ENCODE measurements at regions not wholly inside any gene's neighbourhood (a gene's known extent, or its start where the extent isn't known, plus 50 kb on each side); places are given as distances from the start of the nearest gene placed in this dataset.
A peak's percentile ranks its signal among the peaks of the same experiment; 100 is the strongest.

- H3K27ac ChIP-seq (ENCODE audit: low read depth in 2 of 2, low read length in 2 of 2) = no peak overlapping the region
- TF ChIP-seq CTCF (IDR thresholded peaks at IDR 0.05; ENCODE audit: borderline replicate concordance, extremely low read depth, insufficient read depth) = no peak
- H3K4me1 ChIP-seq (ENCODE audit: control insufficient read depth in 2 of 3, insufficient read depth in 2 of 3, low read depth in 1 of 3, low read length in 3 of 3) = no peaks in the 10 kb centered on the region
- no peak overlapping the region for H3K4me3 ChIP-seq (ENCODE audit: low read length in 3 of 3)
- no peaks in the 10 kb centered on the region for H3K9me3 ChIP-seq (ENCODE audit: control insufficient read depth in 2 of 3, insufficient read depth in 1 of 3, low read length in 3 of 3)
- FAIRE-seq = no peak
- DNase-seq = no peak
- H3K27me3 ChIP-seq (ENCODE audit: control insufficient read depth, insufficient read depth, low read length) = no peaks in the 10 kb centered on the region
- no peaks in the 10 kb centered on the region for H3K36me3 ChIP-seq (ENCODE audit: control insufficient read depth in 2 of 3, insufficient read depth in 3 of 3, low read length in 3 of 3)
- H3K9ac ChIP-seq (ENCODE audit: low read length in 3 of 3) = no peak overlapping the region
- intact Hi-C loops (cut with DNase I) = no loop called here
Measured at GRCh38 chr10:117896517-117896916, 150.2 kb downstream of the RAB11FIP2 start.

- DNase-seq = no peak
- TF ChIP-seq CTCF (IDR thresholded peaks at IDR 0.05; ENCODE audit: borderline replicate concordance, extremely low read depth, insufficient read depth) = no peak
- Histone ChIP-seq H3K9me3 (ENCODE audit: control insufficient read depth in 2 of 3, insufficient read depth in 1 of 3, low read length in 3 of 3) (no peaks in the 10 kb centered on the region), H3K27ac (ENCODE audit: low read depth in 2 of 2, low read length in 2 of 2) (no peak overlapping the region), H3K36me3 (ENCODE audit: control insufficient read depth in 2 of 3, insufficient read depth in 3 of 3, low read length in 3 of 3) (no peaks in the 10 kb centered on the region), H3K9ac (ENCODE audit: low read length in 3 of 3) (no peak overlapping the region), H3K4me3 (ENCODE audit: low read length in 3 of 3) (no peak overlapping the region), H3K27me3 (ENCODE audit: control insufficient read depth, insufficient read depth, low read length) (no peaks in the 10 kb centered on the region), H3K4me1 (ENCODE audit: control insufficient read depth in 2 of 3, insufficient read depth in 2 of 3, low read depth in 1 of 3, low read length in 3 of 3) (no peaks in the 10 kb centered on the region)
- no peak for FAIRE-seq
- intact Hi-C loops (cut with DNase I) = no loop called here
Measured at GRCh38 chr10:117899181-117899683, 147.5 kb downstream of the RAB11FIP2 start.

DNA sequence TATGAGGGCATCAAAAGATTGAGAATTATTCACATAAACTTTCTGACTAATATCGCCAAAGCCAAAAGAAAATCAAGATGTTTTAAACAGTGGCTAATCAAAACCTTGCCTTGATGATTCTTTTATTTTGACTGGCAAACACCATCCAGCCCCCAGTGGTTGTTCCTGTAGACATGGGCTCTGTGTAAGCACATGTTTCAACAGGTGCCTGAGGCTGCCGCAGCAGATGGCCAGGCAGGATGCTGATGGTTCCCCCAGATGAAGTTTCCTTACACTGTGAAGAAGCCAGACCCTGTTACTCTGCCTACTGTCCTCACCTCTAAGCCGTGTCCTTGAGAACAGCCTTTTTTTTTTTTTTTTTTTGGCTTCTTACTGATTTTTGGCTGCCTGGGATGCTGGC, 146.5 kb downstream of the RAB11FIP2 start:
- Histone ChIP-seq H3K36me3 (ENCODE audit: control insufficient read depth in 2 of 3, insufficient read depth in 3 of 3, low read length in 3 of 3) (no peaks in the 10 kb centered on the region), H3K4me3 (ENCODE audit: low read length in 3 of 3) (no peak overlapping the region), H3K27me3 (ENCODE audit: control insufficient read depth, insufficient read depth, low read length) (no peaks in the 10 kb centered on the region), H3K27ac (ENCODE audit: low read depth in 2 of 2, low read length in 2 of 2) (no peak overlapping the region), H3K9ac (ENCODE audit: low read length in 3 of 3) (no peak overlapping the region), H3K9me3 (ENCODE audit: control insufficient read depth in 2 of 3, insufficient read depth in 1 of 3, low read length in 3 of 3) (no peaks in the 10 kb centered on the region), H3K4me1 (ENCODE audit: control insufficient read depth in 2 of 3, insufficient read depth in 2 of 3, low read depth in 1 of 3, low read length in 3 of 3) (no peaks in the 10 kb centered on the region)
- no peak for TF ChIP-seq CTCF (IDR thresholded peaks at IDR 0.05; ENCODE audit: borderline replicate concordance, extremely low read depth, insufficient read depth)
- DNase-seq = peak in 2 of 5 donors; percentile 10 to 20
- FAIRE-seq = no peak
- intact Hi-C loops (cut with DNase I) = no loop called here

- no peaks in the 10 kb centered on the region for H3K4me1 ChIP-seq (ENCODE audit: control insufficient read depth in 2 of 3, insufficient read depth in 2 of 3, low read depth in 1 of 3, low read length in 3 of 3)
- intact Hi-C loops (cut with DNase I) = no loop called here
- DNase-seq (no peak), FAIRE-seq (no peak)
- no peaks in the 10 kb centered on the region for H3K27me3 ChIP-seq (ENCODE audit: control insufficient read depth, insufficient read depth, low read length)
- no peak overlapping the region for H3K4me3 ChIP-seq (ENCODE audit: low read length in 3 of 3)
- H3K9me3 ChIP-seq (ENCODE audit: control insufficient read depth in 2 of 3, insufficient read depth in 1 of 3, low read length in 3 of 3) = no peaks in the 10 kb centered on the region
- H3K27ac ChIP-seq (ENCODE audit: low read depth in 2 of 2, low read length in 2 of 2) = no peak overlapping the region
- H3K9ac ChIP-seq (ENCODE audit: low read length in 3 of 3) = no peak overlapping the region
- TF ChIP-seq CTCF (IDR thresholded peaks at IDR 0.05; ENCODE audit: borderline replicate concordance, extremely low read depth, insufficient read depth) = no peak
- H3K36me3 ChIP-seq (ENCODE audit: control insufficient read depth in 2 of 3, insufficient read depth in 3 of 3, low read length in 3 of 3) = no peaks in the 10 kb centered on the region
Measured at GRCh38 chr10:117903854-117904253, 142.9 kb downstream of the RAB11FIP2 start.
